Body of pancreas (tissue), 4 donors: ENCODE measurements at regions not wholly inside any gene's neighbourhood (a gene's known extent, or its start where the extent isn't known, plus 50 kb on each side); places are given as distances from the start of the nearest gene placed in this dataset.

Source experiments
- ATAC-seq: fragments of 150-250 bp; one replicate; pipeline ENCODE4 v1.9.1; 2016
- DNase-seq, 4 donors: peaks; one replicate each; pipeline ENCODE4 v3.0.0-alpha.2; 2019
- H3K27ac ChIP-seq, 4 donors: fragments of 200-600 bp; sonication (generic); 1 replicate in 3 of 4; 2 replicates in 1 of 4; pipeline versions ENCODE4 v1.5.1 to v1.6.1; 2016 to 2019; ENCODE audit warnings: mild to moderate bottlenecking in 1 of 4, mixed read lengths in 1 of 4, moderate library complexity in 1 of 4
- H3K27me3 ChIP-seq, 2 donors: fragments of 200-600 bp; sonication (generic); one replicate each; pipeline ENCODE4 v1.6.0; 2016; ENCODE audit warnings: mild to moderate bottlenecking in 1 of 2
- H3K36me3 ChIP-seq, 2 donors: fragments of 200-600 bp; sonication (generic); replicated peaks in 1 of 2; 2 replicates each; pipeline ENCODE4 v1.5.1; 2016; ENCODE audit warnings: low read depth in 2 of 2; ENCODE audit not compliant: insufficient read depth in 1 of 2
- H3K4me1 ChIP-seq: fragments of 200-600 bp; sonication (generic); one replicate; pipeline ENCODE4 v1.6.0; 2016
- H3K4me3 ChIP-seq, 2 donors: fragments of 200-600 bp; sonication (generic); 1 replicate in 1 of 2; 2 replicates in 1 of 2; pipeline ENCODE4 v1.5.1; 2016 to 2019
- H3K9me3 ChIP-seq, 3 donors: fragments of 200-600 bp; sonication (generic); 1 replicate in 2 of 3; 2 replicates in 1 of 3; pipeline ENCODE4 v1.5.1; 2016
- POLR2A ChIP-seq, 3 donors: fragments of 450-650 bp; IDR thresholded peaks; one replicate each; pipeline ENCODE4 v1.6.1; 2016; ENCODE audit warnings: antibody characterized with exemption in 3 of 3, mild to moderate bottlenecking in 2 of 3
- WGBS, 2 donors: methylation state at CpG; one replicate each; pipeline ENCODE4 v1.1.5; 2017; 5-methylcytosine and 5-hydroxymethylcytosine counted together
- intact Hi-C: fragments of 100-400 bp; cut with DNase I; formaldehyde crosslinking; loops from one replicate; pipeline ENCODE4 v1.15.1; 2023
- TF ChIP-seq, protein P1 (sequence below), 7 experiments: fragments of 450-650 bp in 4 of 7; fragments of 200-600 bp in 3 of 7; sonication (generic) in 3 of 7; IDR thresholded peaks; one replicate each; pipeline ENCODE4 v1.5.1; 2016 to 2019; ENCODE audit warnings: antibody characterized with exemption in 7 of 7

GRCh38 chr6:138582573-138582972 is 83.3 kb upstream of the NHSL1 start:
- Histone ChIP-seq H3K27me3 (no peaks in the 10 kb centered on the region), H3K36me3 (no peaks in the 10 kb centered on the region), H3K4me3 (no peak overlapping the region), H3K9me3 (no peaks in the 10 kb centered on the region), H3K27ac (no peak overlapping the region), H3K4me1 (no peaks in the 10 kb centered on the region)
- DNase-seq (no peak), ATAC-seq (no peak)
- intact Hi-C loops, result no loop called here
- no peak for TF ChIP-seq POLR2A (IDR thresholded peaks at IDR 0.05)
- TF ChIP-seq, protein P1, sequence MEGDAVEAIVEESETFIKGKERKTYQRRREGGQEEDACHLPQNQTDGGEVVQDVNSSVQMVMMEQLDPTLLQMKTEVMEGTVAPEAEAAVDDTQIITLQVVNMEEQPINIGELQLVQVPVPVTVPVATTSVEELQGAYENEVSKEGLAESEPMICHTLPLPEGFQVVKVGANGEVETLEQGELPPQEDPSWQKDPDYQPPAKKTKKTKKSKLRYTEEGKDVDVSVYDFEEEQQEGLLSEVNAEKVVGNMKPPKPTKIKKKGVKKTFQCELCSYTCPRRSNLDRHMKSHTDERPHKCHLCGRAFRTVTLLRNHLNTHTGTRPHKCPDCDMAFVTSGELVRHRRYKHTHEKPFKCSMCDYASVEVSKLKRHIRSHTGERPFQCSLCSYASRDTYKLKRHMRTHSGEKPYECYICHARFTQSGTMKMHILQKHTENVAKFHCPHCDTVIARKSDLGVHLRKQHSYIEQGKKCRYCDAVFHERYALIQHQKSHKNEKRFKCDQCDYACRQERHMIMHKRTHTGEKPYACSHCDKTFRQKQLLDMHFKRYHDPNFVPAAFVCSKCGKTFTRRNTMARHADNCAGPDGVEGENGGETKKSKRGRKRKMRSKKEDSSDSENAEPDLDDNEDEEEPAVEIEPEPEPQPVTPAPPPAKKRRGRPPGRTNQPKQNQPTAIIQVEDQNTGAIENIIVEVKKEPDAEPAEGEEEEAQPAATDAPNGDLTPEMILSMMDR (IDR thresholded peaks at IDR 0.05), result no peak
- WGBS, 2 donors, result 92 to 93% methylated on average over 4 of the region's 4 CpGs

DNA sequence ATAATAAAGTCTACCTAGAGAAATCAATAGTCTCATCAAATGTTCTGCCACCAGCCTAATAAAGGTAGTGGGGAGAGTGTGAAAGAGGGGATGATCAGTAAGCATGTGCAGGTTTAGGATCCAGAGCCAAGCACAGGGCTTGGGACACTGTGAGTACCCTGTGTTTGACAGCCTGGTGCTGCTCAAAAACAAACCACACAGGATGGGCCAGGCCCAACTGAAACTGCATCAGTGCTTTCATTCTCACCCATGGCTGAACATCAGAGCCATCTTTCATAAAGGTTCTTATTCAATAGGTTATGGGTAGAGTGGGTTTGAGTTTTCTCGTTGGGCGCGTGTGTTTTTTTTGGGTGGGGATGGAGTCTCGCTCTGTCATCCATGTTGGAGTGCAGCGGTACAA is 87.3 kb upstream of the NHSL1 start:
- no peaks in the 10 kb centered on the region for H3K36me3 ChIP-seq
- H3K27ac ChIP-seq, result no peak overlapping the region
- WGBS, 2 donors, result 93 to 94% methylated on average over 5 of the region's 5 CpGs
- H3K27me3 ChIP-seq, result no peaks in the 10 kb centered on the region
- intact Hi-C loops, result no loop called here
- TF ChIP-seq, protein P1 (IDR thresholded peaks at IDR 0.05), result no peak
- no peak for TF ChIP-seq POLR2A (IDR thresholded peaks at IDR 0.05)
- H3K4me3 ChIP-seq, result no peak overlapping the region
- H3K9me3 ChIP-seq, result no peaks in the 10 kb centered on the region
- DNase-seq (no peak), ATAC-seq (no peak)
- peaks cover 10% of the 10 kb centered on the region for H3K4me1 ChIP-seq

- Histone ChIP-seq H3K27me3 (no peaks in the 10 kb centered on the region), H3K4me1 (peaks cover 10% of the 10 kb centered on the region), H3K4me3 (no peak overlapping the region), H3K9me3 (no peaks in the 10 kb centered on the region), H3K36me3 (no peaks in the 10 kb centered on the region), H3K27ac (no peak overlapping the region)
- 36 to 38% methylated on average over 13 of the region's 13 CpGs for WGBS, 2 donors
- TF ChIP-seq, protein P1 (IDR thresholded peaks at IDR 0.05), result peak; percentile 59 to 91 (median 88)
- TF ChIP-seq POLR2A (IDR thresholded peaks at IDR 0.05), result no peak
- peak; percentile 52 to 66 (median 62) for DNase-seq
- peak; percentile 62 for ATAC-seq
- intact Hi-C loops, result no loop called here
Observed at GRCh38 chr6:138588805-138589434, 89.6 kb upstream of the NHSL1 start.

GRCh38 chr6:138590796-138591709 is 91.8 kb upstream of the NHSL1 start:
- Histone ChIP-seq H3K27me3 (no peaks in the 10 kb centered on the region), H3K4me3 (no peak overlapping the region), H3K36me3 (no peaks in the 10 kb centered on the region), H3K9me3 (no peaks in the 10 kb centered on the region), H3K27ac (no peak overlapping the region), H3K4me1 (peaks cover 10% of the 10 kb centered on the region)
- no peak for TF ChIP-seq POLR2A (IDR thresholded peaks at IDR 0.05)
- TF ChIP-seq, protein P1 (IDR thresholded peaks at IDR 0.05), result peak; percentile 71 to 85 (median 73)
- DNase-seq (peak; percentile 72 to 78 (median 76)), ATAC-seq (peak; percentile 64)
- WGBS, 2 donors, result 22 to 24% methylated on average over 3 of the region's 3 CpGs
- intact Hi-C loops, result loop anchor here (5.0 kb wide), 2 partner anchors 164 to 171 kb away; no protein-coding TSS in a partner anchor
